HEK293 (cell line): ENCODE measurements at regions not wholly inside any gene's neighbourhood (a gene's known extent, or its start where the extent isn't known, plus 50 kb on each side); places are given as distances from the start of the nearest gene placed in this dataset.

Source experiments
- CTCF ChIA-PET: fragments of 350-600 bp; formaldehyde crosslinking; extraction: SDS; loops from one replicate; lab custom pipeline; 2021; ENCODE audit warnings: antibody characterized with exemption; lab: Yijun Ruan, JAX
- POLR2A ChIA-PET: fragments of 300-600 bp; formaldehyde crosslinking; extraction: SDS; loops from one replicate; lab custom pipeline; 2020; ENCODE audit warnings: antibody characterized with exemption, inconsistent platforms; lab: Yijun Ruan, JAX
- H3K27ac ChIP-seq: fragments of 200-500 bp; sonication (Bioruptor generic); 2 replicates; pipeline ENCODE4 v1.5.1; 2014; ENCODE audit warnings: low read depth, low read length, control low read depth, inconsistent platforms; ENCODE audit errors: extremely low read depth
- H3K36me3 ChIP-seq, 2 experiments: fragments of 200-500 bp in 1 of 2; sonication (Bioruptor generic) in 1 of 2; 1 replicate in 1 of 2; 2 replicates in 1 of 2; pipeline ENCODE4 v1.5.1; 2014 to 2017; ENCODE audit warnings: inconsistent platforms in 2 of 2, low read length in 2 of 2; ENCODE audit not compliant: control insufficient read depth in 2 of 2, insufficient read depth in 1 of 2
- H3K4me1 ChIP-seq: fragments of 200-500 bp; sonication (Bioruptor generic); 2 replicates; pipeline ENCODE4 v1.5.1; 2014; ENCODE audit warnings: mild to moderate bottlenecking, low read length, inconsistent platforms; ENCODE audit not compliant: control insufficient read depth, insufficient read depth
- H3K4me3 ChIP-seq: 2 replicates; pipeline ENCODE4 v1.5.1; 2011; ENCODE audit warnings: low read depth, mild to moderate bottlenecking, control low read depth, low read length, moderate library complexity
- H3K9me3 ChIP-seq: fragments of 200-500 bp; sonication (Bioruptor generic); 2 replicates; pipeline ENCODE4 v1.5.1; 2014; ENCODE audit warnings: low read depth, low read length, inconsistent platforms; ENCODE audit not compliant: control insufficient read depth, insufficient read depth
- ZFP69B ChIP-seq: fragments of 450-650 bp; formaldehyde crosslinking; IDR thresholded peaks from 2 replicates; pipeline ENCODE4 v1.5.1; 2016; ENCODE audit warnings: missing biosample characterization, missing genetic modification characterization
- ZNF248 ChIP-seq: fragments of 450-650 bp; formaldehyde crosslinking; IDR thresholded peaks from 2 replicates; pipeline ENCODE4 v1.5.1; 2017; ENCODE audit warnings: missing biosample characterization, missing genetic modification characterization
- ZNF311 ChIP-seq: fragments of 450-650 bp; formaldehyde crosslinking; IDR thresholded peaks from 2 replicates; pipeline ENCODE4 v1.5.1; 2017; ENCODE audit warnings: missing biosample characterization, missing genetic modification characterization, borderline replicate concordance
- ZNF335 ChIP-seq: fragments of 450-650 bp; formaldehyde crosslinking; conservative IDR thresholded peaks from 2 replicates; pipeline ENCODE4 v1.5.1; 2016; ENCODE audit warnings: missing biosample characterization, missing genetic modification characterization
- ZNF530 ChIP-seq: fragments of 450-650 bp; formaldehyde crosslinking; IDR thresholded peaks from 2 replicates; pipeline ENCODE4 v1.5.1; 2016; ENCODE audit warnings: low read depth, missing biosample characterization, missing genetic modification characterization
- ZNF768 ChIP-seq: fragments of 450-650 bp; formaldehyde crosslinking; IDR thresholded peaks from 2 replicates; pipeline ENCODE4 v1.5.1; 2018; ENCODE audit warnings: missing biosample characterization, mild to moderate bottlenecking, missing genetic modification characterization
- ZSCAN23 ChIP-seq: fragments of 450-650 bp; formaldehyde crosslinking; IDR thresholded peaks from 2 replicates; pipeline ENCODE4 v1.5.1; 2016; ENCODE audit warnings: missing biosample characterization, missing genetic modification characterization
- ZSCAN4 ChIP-seq: fragments of 450-650 bp; formaldehyde crosslinking; IDR thresholded peaks from 2 replicates; pipeline ENCODE4 v1.5.1; 2017; ENCODE audit warnings: missing biosample characterization, missing genetic modification characterization
- TF ChIP-seq, protein P1 (sequence below): fragments of 450-650 bp; formaldehyde crosslinking; optimal IDR thresholded peaks from 2 replicates; pipeline ENCODE3; 2016; ENCODE audit warnings: missing biosample characterization, mild to moderate bottlenecking, missing genetic modification characterization
- TF ChIP-seq, protein P2 (sequence below): fragments of 450-650 bp; formaldehyde crosslinking; IDR thresholded peaks from 2 replicates; pipeline ENCODE4 v1.5.1; 2016; ENCODE audit warnings: missing biosample characterization, missing genetic modification characterization
- TF ChIP-seq, protein P3 (sequence below): fragments of 450-650 bp; formaldehyde crosslinking; conservative IDR thresholded peaks from 2 replicates; pipeline ENCODE4 v1.5.1; 2016; ENCODE audit warnings: low read depth, missing biosample characterization, missing genetic modification characterization

DNA sequence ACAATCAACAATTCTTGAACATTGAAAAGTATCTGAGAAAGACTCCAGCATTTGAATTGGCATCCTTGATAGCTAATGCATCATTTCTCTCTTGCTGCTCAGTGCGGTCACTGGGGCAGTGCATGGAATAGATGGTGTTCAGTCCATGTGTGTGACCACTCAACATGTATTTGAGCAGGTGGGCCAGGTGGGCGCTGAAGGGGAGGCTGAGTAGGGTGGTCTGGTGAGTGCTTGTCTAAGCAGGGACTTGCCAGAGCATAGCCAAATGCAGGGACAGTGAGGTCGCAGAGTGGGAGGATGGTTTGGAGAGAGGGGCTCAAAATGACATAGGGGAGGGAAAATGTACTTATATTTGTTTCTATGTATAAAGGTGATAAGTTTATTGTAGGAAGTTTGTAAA, 409.0 kb downstream of the TMEM121 start:
- no peaks in the 10 kb centered on the region for H3K4me1 ChIP-seq
- H3K9me3 ChIP-seq: no peaks in the 10 kb centered on the region
- TF ChIP-seq ZNF530 (tag by site-specific recombination) (no peak), ZFP69B (tag by site-specific recombination) (no peak), ZNF335 (no peak)
- TF ChIP-seq, protein P1, sequence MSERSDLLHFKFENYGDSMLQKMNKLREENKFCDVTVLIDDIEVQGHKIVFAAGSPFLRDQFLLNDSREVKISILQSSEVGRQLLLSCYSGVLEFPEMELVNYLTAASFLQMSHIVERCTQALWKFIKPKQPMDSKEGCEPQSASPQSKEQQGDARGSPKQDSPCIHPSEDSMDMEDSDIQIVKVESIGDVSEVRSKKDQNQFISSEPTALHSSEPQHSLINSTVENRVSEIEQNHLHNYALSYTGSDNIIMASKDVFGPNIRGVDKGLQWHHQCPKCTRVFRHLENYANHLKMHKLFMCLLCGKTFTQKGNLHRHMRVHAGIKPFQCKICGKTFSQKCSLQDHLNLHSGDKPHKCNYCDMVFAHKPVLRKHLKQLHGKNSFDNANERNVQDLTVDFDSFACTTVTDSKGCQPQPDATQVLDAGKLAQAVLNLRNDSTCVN (tag by site-specific recombination): no peak
- CTCF ChIA-PET: interaction anchor here (0.8 kb wide), 1 partner anchor 12 kb away, joined by 3 read pairs; no protein-coding TSS in a partner anchor
- no peak overlapping the region for H3K4me3 ChIP-seq
- no peaks in the 10 kb centered on the region for H3K36me3 ChIP-seq
- H3K27ac ChIP-seq: no peak overlapping the region
- POLR2A ChIA-PET: no interaction called here

DNA sequence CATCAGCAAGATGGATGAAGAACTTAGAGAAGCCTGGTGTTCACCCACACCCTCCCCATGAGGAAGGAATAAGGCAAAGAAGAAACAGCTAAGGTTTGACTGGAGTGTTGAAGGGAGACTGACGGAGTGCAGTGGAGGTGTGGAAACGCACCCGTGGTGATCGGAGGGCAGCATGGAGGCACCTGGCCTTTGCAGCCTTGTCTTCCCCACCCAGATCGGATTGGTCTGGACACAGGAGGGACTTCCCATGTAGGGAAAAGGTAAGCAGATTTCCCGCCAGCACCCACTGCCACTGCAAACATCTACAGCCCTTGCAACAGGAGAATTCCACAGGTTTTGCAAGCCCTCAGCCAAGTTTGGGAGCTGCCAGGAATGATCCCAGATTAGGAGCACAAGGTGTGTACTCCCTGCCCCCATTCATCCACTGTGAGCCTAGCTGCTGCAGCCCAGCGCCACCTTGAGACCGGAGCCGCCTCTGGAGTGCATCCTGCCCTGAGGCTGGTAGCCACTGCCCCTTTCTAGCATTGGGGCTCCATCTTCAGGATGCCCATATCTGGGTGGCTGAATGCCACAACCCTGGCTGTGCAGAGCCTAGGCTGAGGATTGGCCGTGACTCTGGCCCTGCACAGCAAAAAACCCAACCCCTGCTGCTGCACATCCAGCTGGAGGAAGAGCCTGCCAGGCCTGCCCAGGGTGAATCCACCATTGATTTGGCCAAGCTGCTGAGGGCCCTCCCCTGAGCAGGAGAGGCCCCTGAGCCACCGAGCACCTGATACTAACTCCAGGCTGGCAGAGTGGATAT, 411.1 kb downstream of the TMEM121 start:
- H3K4me3 ChIP-seq: no peak overlapping the region
- no peaks in the 10 kb centered on the region for H3K36me3 ChIP-seq
- ChIA-PET CTCF (no interaction called here), POLR2A (no interaction called here)
- no peaks in the 10 kb centered on the region for H3K4me1 ChIP-seq
- TF ChIP-seq, protein P2, sequence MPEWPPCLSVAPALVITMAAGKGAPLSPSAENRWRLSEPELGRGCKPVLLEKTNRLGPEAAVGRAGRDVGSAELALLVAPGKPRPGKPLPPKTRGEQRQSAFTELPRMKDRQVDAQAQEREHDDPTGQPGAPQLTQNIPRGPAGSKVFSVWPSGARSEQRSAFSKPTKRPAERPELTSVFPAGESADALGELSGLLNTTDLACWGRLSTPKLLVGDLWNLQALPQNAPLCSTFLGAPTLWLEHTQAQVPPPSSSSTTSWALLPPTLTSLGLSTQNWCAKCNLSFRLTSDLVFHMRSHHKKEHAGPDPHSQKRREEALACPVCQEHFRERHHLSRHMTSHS (tag by site-specific recombination): no peak
- no peak for TF ChIP-seq ZNF248
- TF ChIP-seq ZSCAN4 (tag by site-specific recombination): no peak
- TF ChIP-seq, protein P3, sequence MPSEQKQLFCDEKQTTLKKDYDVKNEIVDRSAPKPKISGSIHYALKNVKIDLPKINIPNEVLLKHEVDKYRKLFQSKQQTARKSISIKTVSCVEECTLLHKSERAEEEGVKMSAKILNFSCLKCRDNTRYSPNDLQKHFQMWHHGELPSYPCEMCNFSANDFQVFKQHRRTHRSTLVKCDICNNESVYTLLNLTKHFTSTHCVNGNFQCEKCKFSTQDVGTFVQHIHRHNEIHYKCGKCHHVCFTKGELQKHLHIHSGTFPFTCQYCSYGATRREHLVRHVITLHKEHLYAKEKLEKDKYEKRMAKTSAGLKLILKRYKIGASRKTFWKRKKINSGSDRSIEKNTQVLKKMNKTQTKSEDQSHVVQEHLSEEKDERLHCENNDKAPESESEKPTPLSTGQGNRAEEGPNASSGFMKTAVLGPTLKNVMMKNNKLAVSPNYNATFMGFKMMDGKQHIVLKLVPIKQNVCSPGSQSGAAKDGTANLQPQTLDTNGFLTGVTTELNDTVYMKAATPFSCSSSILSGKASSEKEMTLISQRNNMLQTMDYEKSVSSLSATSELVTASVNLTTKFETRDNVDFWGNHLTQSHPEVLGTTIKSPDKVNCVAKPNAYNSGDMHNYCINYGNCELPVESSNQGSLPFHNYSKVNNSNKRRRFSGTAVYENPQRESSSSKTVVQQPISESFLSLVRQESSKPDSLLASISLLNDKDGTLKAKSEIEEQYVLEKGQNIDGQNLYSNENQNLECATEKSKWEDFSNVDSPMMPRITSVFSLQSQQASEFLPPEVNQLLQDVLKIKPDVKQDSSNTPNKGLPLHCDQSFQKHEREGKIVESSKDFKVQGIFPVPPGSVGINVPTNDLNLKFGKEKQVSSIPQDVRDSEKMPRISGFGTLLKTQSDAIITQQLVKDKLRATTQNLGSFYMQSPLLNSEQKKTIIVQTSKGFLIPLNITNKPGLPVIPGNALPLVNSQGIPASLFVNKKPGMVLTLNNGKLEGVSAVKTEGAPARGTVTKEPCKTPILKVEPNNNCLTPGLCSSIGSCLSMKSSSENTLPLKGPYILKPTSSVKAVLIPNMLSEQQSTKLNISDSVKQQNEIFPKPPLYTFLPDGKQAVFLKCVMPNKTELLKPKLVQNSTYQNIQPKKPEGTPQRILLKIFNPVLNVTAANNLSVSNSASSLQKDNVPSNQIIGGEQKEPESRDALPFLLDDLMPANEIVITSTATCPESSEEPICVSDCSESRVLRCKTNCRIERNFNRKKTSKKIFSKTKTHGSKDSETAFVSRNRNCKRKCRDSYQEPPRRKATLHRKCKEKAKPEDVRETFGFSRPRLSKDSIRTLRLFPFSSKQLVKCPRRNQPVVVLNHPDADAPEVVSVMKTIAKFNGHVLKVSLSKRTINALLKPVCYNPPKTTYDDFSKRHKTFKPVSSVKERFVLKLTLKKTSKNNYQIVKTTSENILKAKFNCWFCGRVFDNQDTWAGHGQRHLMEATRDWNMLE (tag by site-specific recombination): no peak
- no peak for TF ChIP-seq ZNF311 (tag by site-specific recombination)
- TF ChIP-seq ZNF768: no peak
- TF ChIP-seq ZSCAN23: no peak
- no peaks in the 10 kb centered on the region for H3K9me3 ChIP-seq
- no peak overlapping the region for H3K27ac ChIP-seq
